Epithelial cell of esophagus (primary cell): ENCODE measurements at regions not wholly inside any gene's neighbourhood (a gene's known extent, or its start where the extent isn't known, plus 50 kb on each side); places are given as distances from the start of the nearest gene placed in this dataset.

Experiments used
- DNase-seq: peaks from one replicate; pipeline ENCODE4 v3.0.0; 2010; ENCODE audit warnings: low read depth
- H3K4me3 ChIP-seq: 2 replicates; pipeline ENCODE4 v1.5.1; 2011; ENCODE audit warnings: mild to moderate bottlenecking, low read length, control low read depth
- TF ChIP-seq, protein P1 (sequence below): IDR thresholded peaks from 2 replicates; pipeline ENCODE4 v1.5.1; 2011; ENCODE audit warnings: low read depth, mild to moderate bottlenecking, low read length, control low read depth, inconsistent platforms; ENCODE audit not compliant: insufficient read depth; ENCODE audit errors: missing control alignments

DNA sequence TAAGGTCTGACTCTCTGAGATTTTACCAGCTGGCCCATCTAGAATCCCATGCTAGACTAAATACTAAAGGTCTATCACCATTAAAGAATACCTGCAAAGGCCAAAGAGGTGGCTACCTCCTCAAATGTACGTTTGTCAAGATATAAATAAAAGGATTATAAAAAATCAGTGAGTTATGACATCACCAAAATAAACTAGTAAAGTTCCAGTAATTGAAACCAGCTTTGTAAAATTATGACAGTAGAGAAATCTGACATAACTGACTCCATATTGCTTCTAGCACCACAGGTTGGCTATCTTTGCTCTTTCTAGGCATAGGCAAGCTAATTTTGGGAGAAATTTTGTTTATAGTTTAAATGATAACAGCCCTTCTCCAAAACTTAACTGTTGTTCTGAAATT lies 536.3 kb downstream of the TFAP2A start:
- TF ChIP-seq, protein P1, sequence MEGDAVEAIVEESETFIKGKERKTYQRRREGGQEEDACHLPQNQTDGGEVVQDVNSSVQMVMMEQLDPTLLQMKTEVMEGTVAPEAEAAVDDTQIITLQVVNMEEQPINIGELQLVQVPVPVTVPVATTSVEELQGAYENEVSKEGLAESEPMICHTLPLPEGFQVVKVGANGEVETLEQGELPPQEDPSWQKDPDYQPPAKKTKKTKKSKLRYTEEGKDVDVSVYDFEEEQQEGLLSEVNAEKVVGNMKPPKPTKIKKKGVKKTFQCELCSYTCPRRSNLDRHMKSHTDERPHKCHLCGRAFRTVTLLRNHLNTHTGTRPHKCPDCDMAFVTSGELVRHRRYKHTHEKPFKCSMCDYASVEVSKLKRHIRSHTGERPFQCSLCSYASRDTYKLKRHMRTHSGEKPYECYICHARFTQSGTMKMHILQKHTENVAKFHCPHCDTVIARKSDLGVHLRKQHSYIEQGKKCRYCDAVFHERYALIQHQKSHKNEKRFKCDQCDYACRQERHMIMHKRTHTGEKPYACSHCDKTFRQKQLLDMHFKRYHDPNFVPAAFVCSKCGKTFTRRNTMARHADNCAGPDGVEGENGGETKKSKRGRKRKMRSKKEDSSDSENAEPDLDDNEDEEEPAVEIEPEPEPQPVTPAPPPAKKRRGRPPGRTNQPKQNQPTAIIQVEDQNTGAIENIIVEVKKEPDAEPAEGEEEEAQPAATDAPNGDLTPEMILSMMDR, result no peak
- no peak overlapping the region for H3K4me3 ChIP-seq
- DNase-seq, result no peak

DNA sequence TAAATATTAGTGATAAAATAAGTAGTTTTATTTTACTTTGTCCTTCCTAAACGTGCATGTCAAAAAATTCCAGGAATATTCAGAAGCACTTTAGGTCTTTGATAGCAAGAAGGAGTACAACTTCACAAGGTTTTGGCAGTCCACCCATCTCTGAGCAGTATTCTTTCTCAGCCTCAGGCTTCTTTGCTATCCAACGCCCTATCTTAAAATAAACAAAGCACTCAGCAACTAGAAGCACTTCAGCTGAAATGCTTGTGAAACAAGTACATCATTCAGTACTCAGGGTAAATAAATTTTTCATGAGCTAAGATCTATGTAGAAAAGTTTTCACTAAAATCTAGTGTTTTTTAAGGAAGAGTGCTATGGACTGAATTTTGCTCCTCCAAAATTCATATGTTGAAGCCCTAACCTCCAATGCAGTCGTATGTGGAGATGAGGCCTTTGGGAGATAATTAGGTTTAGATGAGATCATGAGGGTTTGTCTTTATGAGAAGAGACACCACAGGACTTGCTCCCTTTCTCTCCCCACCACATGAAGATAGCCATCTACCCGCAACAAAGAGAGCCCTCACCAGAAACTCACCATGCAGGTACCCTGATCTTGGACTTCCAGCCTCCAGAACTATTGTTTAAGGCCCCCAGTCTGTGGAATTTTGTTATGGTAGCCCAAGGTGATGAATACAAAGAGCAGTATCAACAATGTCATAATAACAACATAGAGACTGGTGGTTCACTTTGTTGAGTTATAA lies 539.1 kb downstream of the TFAP2A start:
- H3K4me3 ChIP-seq, result no peak overlapping the region
- TF ChIP-seq, protein P1, result no peak
- DNase-seq, result no peak

DNA sequence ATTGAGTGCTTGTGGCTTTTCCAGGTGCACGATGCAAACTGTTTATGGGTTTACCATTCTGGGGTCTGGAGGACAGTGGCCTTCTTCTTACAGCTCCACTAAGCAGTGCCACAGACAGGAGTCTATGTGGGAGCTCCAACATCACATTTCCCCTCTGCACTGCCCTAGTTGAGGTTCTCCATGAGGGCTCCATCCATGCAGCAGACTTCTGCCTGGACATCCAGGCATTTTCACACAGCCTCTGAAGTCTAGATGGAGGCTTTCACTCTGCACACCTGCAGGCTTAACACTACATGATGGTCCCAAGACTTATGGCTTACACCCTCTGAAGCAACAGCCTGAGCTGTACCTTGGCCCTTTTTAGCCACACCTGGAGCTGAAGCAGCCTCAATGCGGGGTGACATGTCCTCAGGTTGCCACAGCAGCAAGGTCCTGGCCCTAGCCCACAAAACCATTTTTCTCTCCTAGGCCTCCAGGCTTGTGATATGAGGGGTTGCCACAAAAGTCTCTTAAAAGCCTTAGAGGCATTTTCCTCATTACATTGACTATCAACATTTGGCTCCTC lies 552.2 kb downstream of the TFAP2A start:
- no peak overlapping the region for H3K4me3 ChIP-seq
- TF ChIP-seq, protein P1, result no peak
- no peak for DNase-seq

DNA sequence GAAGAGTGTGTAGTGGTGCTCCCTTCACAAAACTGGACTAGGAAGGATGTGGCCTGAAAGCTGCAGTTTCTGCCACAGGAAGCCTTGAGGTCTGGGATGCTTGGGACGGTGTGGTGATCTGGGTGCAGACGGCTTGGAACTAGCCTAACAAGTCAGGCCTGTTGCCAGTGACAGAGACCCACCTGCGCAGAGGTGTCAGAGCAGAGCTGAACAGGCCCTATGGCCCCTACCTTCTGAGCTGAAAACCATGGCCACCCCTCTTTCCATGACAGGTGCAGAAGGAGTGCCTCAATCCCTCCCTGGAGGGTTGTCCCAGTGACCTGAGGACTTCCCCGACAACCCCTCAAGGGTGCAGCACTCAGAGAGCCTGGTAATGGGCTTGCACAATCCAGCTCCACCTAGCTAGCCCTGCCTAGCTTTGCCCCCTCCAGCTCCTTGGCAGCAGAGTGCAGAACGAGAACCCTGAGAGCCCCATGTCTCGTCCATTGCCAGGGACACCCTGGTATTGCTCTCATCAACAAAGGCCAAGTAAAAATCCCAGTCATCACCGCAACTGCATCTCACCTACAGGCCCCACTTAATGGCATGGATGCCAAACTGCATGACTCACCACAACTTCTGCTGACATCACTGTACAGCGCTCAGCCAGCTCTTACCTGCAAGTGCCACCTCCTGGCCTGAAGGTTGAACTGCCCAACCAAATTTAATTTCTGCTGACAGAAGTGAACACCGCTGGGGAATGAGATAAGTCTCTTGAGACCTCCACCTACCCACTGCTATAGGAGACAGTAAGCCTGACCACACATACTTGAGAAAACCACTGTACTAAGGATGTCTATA lies 563.1 kb downstream of the TFAP2A start:
- TF ChIP-seq, protein P1, result peak; percentile 15
- H3K4me3 ChIP-seq, result no peak overlapping the region
- DNase-seq, result peak; percentile 78

DNA sequence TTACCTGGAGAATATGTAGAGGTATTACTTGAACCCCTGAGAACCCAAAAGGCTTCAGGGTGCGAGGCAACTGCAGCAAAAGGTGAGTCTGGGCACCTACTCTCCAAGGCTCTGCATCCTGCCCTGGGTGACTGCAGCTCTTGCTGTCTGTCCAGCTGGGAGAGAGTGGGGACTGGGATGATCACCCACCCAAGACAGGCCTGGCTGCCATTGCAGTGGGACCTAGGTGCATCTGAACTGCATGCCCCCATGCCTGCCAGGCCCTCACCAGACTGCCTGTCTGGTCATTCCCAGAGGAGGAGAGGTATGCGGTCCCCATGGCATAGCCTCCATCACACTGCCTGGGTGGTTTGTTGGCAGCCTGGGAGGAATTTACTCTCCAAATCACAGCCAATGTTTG lies 563.9 kb downstream of the TFAP2A start:
- no peak for DNase-seq
- TF ChIP-seq, protein P1, result no peak
- H3K4me3 ChIP-seq, result no peak overlapping the region

DNA sequence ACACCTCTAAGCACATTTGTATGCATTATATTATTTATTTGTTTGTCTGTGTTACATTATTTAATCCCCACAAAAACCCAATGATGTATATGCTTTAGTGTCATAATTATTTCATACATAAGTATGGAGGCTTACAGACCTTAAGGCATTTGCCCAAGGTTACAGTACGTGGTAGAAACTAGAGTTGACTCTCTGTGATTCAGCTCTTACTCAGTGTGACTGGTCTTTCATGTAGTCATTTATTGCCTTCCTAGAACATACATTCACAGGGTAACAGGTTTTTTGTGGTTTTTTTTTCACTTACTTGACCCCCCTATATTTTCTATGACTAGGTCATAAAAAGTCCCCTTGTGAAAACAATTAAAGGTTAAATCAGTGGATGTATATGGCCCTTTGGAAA lies 566.8 kb downstream of the TFAP2A start:
- DNase-seq, result peak; percentile 91
- TF ChIP-seq, protein P1, result no peak
- H3K4me3 ChIP-seq, result no peak overlapping the region
